ENCODE measurements at regions not wholly inside any gene's neighbourhood (a gene's known extent, or its start where the extent isn't known, plus 50 kb on each side); places are given as distances from the start of the nearest gene placed in this dataset.

DNA sequence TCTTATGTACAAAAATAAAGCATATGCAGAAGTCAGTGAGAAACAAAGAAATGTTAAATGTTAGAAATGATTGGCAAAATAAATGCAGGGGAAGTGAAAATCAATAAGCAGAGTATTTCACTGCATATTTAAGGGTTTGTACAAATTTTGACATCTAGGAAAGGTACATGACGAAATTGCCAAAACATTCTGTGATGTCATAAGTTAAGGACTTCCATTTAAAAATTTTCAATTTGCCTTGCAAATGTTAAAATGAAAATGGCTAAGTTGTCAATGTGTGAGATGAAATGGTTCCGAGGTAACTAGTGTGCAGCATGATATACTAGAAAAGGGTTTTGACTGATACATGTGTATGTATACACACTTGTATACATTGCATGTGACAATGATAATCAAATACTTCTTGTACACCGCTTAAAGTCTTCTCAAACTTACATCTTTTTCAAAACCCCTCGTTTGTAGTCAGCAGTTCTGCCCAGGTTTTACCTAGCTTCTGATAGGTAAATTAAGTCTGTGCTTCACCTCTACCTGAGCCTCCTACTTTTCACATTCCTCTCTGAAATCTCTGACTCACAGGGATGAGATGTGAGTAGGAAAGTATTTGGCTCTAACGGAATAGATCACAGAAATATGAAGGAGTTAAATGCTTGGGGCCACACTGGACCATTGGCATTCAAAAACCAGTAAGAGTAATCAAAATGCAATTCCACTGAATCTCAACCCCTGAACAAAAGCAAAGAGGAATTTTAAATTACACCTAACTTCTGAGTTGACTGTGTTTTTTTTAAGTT, 442.4 kb upstream of the FOXG1 start:
- Histone ChIP-seq H3K79me1 (ENCODE audit: low read depth in 1 of 2, low read length in 2 of 2) (no peaks in the 10 kb centered on the region), H3K18ac (ENCODE audit: low read depth, low read length) (no peak overlapping the region), H3K27me3 (ENCODE audit: control insufficient read depth, insufficient read depth, low read length) (no peaks in the 10 kb centered on the region), H3K36me3 (ENCODE audit: control insufficient read depth, insufficient read depth, low read length) (no peaks in the 10 kb centered on the region), H3K23ac (ENCODE audit: low read depth, low read length) (no peak overlapping the region), H4K91ac (ENCODE audit: insufficient read depth, low read depth, low read length) (no peak overlapping the region), H3K27ac (ENCODE audit: insufficient read depth, low read length) (no peak overlapping the region), H3K9ac (ENCODE audit: low read depth, low read length) (no peak overlapping the region), H4K20me1 (ENCODE audit: insufficient read depth, low read length) (no peaks in the 10 kb centered on the region), H2BK15ac (ENCODE audit: low read depth, low read length) (no peak overlapping the region), H3K4me1 (ENCODE audit: control insufficient read depth, insufficient read depth, low read length) (no peaks in the 10 kb centered on the region), H2AK5ac (ENCODE audit: low read depth, low read length) (no peak overlapping the region), H3K4me3 (ENCODE audit: insufficient read depth, low read depth, low read length) (no peak overlapping the region), H3K4me2 (ENCODE audit: low read depth, low read length) (no peak overlapping the region), H2AFZ (replicated peaks; ENCODE audit: low read length, poor library complexity) (no peak overlapping the region), H2BK120ac (ENCODE audit: low read depth, low read length) (no peak overlapping the region), H3K9me1 (ENCODE audit: insufficient read depth, low read length) (no peaks in the 10 kb centered on the region), H3K9me3 (ENCODE audit: control insufficient read depth, insufficient read depth, low read length) (peaks cover 2% of the 10 kb centered on the region), H2BK5ac (ENCODE audit: low read depth, low read length, poor library complexity, severe bottlenecking) (no peak overlapping the region), H3K4ac (ENCODE audit: low read depth, low read length) (no peak overlapping the region), H2AK9ac (replicated peaks; ENCODE audit: low read depth, low read length, poor library complexity) (no peak overlapping the region), H3K56ac (ENCODE audit: extremely low read depth, insufficient read depth, low read length) (no peak overlapping the region), H4K5ac (ENCODE audit: low read depth, low read length) (no peak overlapping the region), H2BK20ac (ENCODE audit: low read depth, low read length) (no peak overlapping the region), H4K8ac (ENCODE audit: low read depth in 2 of 2, low read length in 2 of 2) (no peak overlapping the region), H3K14ac (replicated peaks; ENCODE audit: low read depth, low read length) (no peak overlapping the region)
- POLR2A ChIA-PET (ENCODE audit: unreplicated experiment): no interaction called here
- dilution Hi-C loops (cut with HindIII; ENCODE audit: low sequenced_read_pairs, unreplicated experiment) (no loop called here), in situ Hi-C loops (cut with MboI; ENCODE audit: low sequenced_read_pairs) (no loop called here), intact Hi-C loops (cut with micrococcal nuclease) (no loop called here)
- ATAC-seq (ENCODE audit: low read depth): no peak
- no CpG with 5 or more reads among the region's 5 CpGs for WGBS, 2 experiments (ENCODE audit: extremely low coverage in 2 of 2, insufficient read length in 1 of 2)
- TF ChIP-seq CHD1 (IDR thresholded peaks at IDR 0.05; ENCODE audit: low read depth, low read length) (no peak), BHLHE40 (IDR thresholded peaks at IDR 0.05; ENCODE audit: low read depth, low read length) (no peak), SMC3 (IDR thresholded peaks at IDR 0.05; ENCODE audit: low read depth, low read length) (no peak), POLR2A (IDR thresholded peaks at IDR 0.05; ENCODE audit: low read depth, low read length) (no peak), RAD21 (IDR thresholded peaks at IDR 0.05; ENCODE audit: low read length) (no peak)
- TF ChIP-seq, protein P1, sequence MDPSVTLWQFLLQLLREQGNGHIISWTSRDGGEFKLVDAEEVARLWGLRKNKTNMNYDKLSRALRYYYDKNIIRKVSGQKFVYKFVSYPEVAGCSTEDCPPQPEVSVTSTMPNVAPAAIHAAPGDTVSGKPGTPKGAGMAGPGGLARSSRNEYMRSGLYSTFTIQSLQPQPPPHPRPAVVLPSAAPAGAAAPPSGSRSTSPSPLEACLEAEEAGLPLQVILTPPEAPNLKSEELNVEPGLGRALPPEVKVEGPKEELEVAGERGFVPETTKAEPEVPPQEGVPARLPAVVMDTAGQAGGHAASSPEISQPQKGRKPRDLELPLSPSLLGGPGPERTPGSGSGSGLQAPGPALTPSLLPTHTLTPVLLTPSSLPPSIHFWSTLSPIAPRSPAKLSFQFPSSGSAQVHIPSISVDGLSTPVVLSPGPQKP (IDR thresholded peaks at IDR 0.05; ENCODE audit: borderline replicate concordance, low read depth, low read length): no peak
- TF ChIP-seq, protein P2, sequence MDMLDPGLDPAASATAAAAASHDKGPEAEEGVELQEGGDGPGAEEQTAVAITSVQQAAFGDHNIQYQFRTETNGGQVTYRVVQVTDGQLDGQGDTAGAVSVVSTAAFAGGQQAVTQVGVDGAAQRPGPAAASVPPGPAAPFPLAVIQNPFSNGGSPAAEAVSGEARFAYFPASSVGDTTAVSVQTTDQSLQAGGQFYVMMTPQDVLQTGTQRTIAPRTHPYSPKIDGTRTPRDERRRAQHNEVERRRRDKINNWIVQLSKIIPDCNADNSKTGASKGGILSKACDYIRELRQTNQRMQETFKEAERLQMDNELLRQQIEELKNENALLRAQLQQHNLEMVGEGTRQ (IDR thresholded peaks at IDR 0.05; ENCODE audit: low read depth, low read length): no peak
- no TSS peak for BruUV-seq (replicated peaks)
- CTCF ChIA-PET: no interaction called here
- DNase-seq: no peak

All from IMR-90 (cell line).